ENCODE measurements at regions not wholly inside any gene's neighbourhood (a gene's known extent, or its start where the extent isn't known, plus 50 kb on each side); places are given as distances from the start of the nearest gene placed in this dataset.

DNA sequence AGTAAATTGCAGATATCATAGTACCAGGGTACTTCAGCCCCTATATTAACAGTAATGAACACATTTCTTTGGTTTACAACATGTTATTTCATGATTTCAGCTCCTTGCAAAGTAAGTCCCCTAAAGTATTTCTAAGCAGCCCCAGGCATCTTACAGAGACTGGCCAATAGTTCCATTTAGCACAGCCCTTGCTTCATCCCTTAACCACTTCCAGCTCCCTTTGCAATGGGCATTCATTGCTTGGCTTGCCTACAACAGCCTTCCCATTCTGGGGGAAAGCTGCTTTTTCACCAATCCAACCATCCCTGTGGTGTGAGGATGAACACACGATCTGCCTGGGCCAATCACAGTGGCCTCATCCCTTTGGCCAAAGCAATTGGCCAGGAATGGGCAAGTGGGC lies 67.2 kb upstream of the XCR1 start:
- Histone ChIP-seq H3K79me1 (ENCODE audit: low read depth in 1 of 2, low read length in 2 of 2) (no peaks in the 10 kb centered on the region), H4K8ac (ENCODE audit: low read depth in 2 of 2, low read length in 2 of 2) (no peak overlapping the region), H3K18ac (ENCODE audit: low read depth, low read length) (no peak overlapping the region), H4K20me1 (ENCODE audit: insufficient read depth, low read length) (no peaks in the 10 kb centered on the region), H3K36me3 (ENCODE audit: control insufficient read depth, insufficient read depth, low read length) (no peaks in the 10 kb centered on the region), H3K14ac (replicated peaks; ENCODE audit: low read depth, low read length) (no peak overlapping the region), H3K9me1 (ENCODE audit: insufficient read depth, low read length) (peaks cover 2% of the 10 kb centered on the region; the same call in 1 of the 2 replicates), H2BK5ac (ENCODE audit: low read depth, low read length, poor library complexity, severe bottlenecking) (no peak overlapping the region), H2AFZ (replicated peaks; ENCODE audit: low read length, poor library complexity) (no peak overlapping the region), H3K9ac (ENCODE audit: low read depth, low read length) (no peak overlapping the region), H4K91ac (ENCODE audit: insufficient read depth, low read depth, low read length) (no peak overlapping the region), H2AK9ac (replicated peaks; ENCODE audit: low read depth, low read length, poor library complexity) (no peak overlapping the region), H2BK20ac (ENCODE audit: low read depth, low read length) (no peak overlapping the region), H3K4me1 (ENCODE audit: control insufficient read depth, insufficient read depth, low read length) (peaks cover 7% of the 10 kb centered on the region), H3K4ac (ENCODE audit: low read depth, low read length) (no peak overlapping the region), H2BK120ac (ENCODE audit: low read depth, low read length) (no peak overlapping the region), H3K56ac (ENCODE audit: extremely low read depth, insufficient read depth, low read length) (no peak overlapping the region), H3K27me3 (ENCODE audit: control insufficient read depth, insufficient read depth, low read length) (peaks cover 5% of the 10 kb centered on the region; the same call in 1 of the 2 replicates), H3K4me2 (ENCODE audit: low read depth, low read length) (no peak overlapping the region), H2AK5ac (ENCODE audit: low read depth, low read length) (no peak overlapping the region), H3K4me3 (ENCODE audit: insufficient read depth, low read depth, low read length) (no peak overlapping the region), H3K23ac (ENCODE audit: low read depth, low read length) (no peak overlapping the region), H3K27ac (ENCODE audit: insufficient read depth, low read length) (no peak overlapping the region), H2BK15ac (ENCODE audit: low read depth, low read length) (no peak overlapping the region), H3K9me3 (ENCODE audit: control insufficient read depth, insufficient read depth, low read length) (no peaks in the 10 kb centered on the region), H4K5ac (ENCODE audit: low read depth, low read length) (no peak overlapping the region)
- CTCF ChIA-PET = no interaction called here
- no CpG with 5 or more reads among the region's 1 CpG for WGBS, 2 experiments (ENCODE audit: extremely low coverage in 2 of 2, insufficient read length in 1 of 2)
- intact Hi-C loops (cut with micrococcal nuclease) = no loop called here
- DNase-seq (no peak), ATAC-seq (ENCODE audit: low read depth) (no peak)
- BruUV-seq (replicated peaks) = no TSS peak
- in situ Hi-C loops (cut with MboI; ENCODE audit: low sequenced_read_pairs) = loop anchor here (25.0 kb wide), 1 partner anchor 1057 kb away; the partner anchor contains the start of gene CLEC3B
- dilution Hi-C loops (cut with HindIII; ENCODE audit: low sequenced_read_pairs, unreplicated experiment) = no loop called here
- TF ChIP-seq, protein P1, sequence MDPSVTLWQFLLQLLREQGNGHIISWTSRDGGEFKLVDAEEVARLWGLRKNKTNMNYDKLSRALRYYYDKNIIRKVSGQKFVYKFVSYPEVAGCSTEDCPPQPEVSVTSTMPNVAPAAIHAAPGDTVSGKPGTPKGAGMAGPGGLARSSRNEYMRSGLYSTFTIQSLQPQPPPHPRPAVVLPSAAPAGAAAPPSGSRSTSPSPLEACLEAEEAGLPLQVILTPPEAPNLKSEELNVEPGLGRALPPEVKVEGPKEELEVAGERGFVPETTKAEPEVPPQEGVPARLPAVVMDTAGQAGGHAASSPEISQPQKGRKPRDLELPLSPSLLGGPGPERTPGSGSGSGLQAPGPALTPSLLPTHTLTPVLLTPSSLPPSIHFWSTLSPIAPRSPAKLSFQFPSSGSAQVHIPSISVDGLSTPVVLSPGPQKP (IDR thresholded peaks at IDR 0.05; ENCODE audit: borderline replicate concordance, low read depth, low read length) = no peak
- POLR2A ChIA-PET (ENCODE audit: unreplicated experiment) = no interaction called here

Data from IMR-90 (cell line).